Right lung (tissue), 2 donors: ENCODE measurements at regions not wholly inside any gene's neighbourhood (a gene's known extent, or its start where the extent isn't known, plus 50 kb on each side); places are given as distances from the start of the nearest gene placed in this dataset.
A peak's percentile ranks its signal among the peaks of the same experiment; 100 is the strongest.

Experiments used
- DNase-seq, 2 donors: peaks; one replicate each; pipeline ENCODE4 v3.0.0-alpha.2; 2013

DNA sequence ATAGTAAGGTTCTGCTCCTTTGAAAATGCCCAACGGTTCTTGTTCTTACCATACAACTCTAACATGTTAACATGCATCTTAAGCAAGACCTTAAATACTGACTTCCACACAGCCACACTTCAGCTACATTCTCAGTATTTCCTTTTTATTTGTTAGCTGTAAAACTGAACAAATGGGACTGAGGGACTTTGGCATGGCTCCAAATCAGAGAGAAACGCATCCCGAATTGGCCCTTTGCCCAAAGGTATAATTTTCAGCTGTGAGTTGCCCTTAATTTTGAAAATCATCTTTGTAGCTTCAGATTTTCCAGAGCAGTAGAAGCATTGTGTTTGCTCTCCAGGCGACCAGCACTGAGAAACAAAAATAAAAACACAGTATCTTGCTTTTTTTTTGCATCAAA lies 56.4 kb downstream of the NEUROD6 start:
- no peak for DNase-seq

DNA sequence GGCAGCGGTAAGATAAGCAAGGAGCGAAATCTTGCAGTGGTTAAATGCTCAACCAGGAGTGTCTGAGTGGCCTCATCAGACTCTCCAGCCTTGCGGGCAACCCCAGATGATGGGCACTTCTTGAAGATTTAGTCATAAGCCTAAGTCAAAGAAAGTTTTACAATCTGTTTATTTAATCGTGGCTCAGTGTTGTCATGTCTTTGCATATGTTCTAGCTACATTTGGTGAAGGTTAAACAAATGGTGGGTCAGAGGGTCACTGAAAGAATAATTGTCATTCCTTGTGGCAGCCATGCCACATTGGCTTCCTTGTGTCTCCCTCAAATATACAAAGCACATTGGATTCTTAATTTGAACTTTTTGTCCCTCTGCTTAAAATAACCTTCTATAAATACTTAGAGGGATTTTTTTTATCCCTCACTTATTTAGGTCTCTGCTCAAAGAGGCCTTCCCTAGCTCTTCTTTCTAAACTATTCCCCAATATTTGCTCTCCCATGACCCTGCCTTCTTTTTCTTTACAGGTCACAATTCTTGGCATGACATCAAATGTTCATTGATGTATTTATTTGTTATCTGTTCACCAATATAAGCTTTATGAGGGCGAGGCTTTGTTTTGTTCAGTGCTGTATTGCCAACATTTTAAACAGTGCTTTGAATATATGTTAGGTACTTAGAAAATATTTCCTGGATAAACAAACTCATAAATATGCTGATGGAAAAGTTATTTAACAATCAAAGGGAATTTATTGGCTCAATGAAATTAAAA lies 68.7 kb downstream of the NEUROD6 start:
- DNase-seq, result no peak

DNA sequence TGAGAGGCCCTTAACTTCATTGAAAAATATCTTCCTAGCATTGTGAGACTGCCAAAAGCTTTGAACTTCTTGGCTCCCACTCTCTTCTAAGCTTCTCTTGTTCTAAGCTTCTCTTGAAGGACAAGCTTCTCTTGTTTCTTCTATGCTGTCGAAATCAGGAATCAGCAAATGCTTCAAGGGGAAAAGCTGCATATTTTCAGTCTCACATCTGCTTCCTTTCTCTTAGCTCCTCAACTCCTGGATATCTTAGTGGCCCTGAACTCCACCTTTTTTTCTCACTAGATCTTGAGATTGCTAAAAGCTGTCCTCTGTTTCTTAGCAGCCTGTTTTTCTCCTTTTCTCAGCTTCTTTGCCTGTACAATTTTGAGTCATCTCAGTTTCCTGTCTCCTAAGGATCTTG lies 73.0 kb downstream of the NEUROD6 start:
- DNase-seq, result peak; percentile 24 to 25

DNA sequence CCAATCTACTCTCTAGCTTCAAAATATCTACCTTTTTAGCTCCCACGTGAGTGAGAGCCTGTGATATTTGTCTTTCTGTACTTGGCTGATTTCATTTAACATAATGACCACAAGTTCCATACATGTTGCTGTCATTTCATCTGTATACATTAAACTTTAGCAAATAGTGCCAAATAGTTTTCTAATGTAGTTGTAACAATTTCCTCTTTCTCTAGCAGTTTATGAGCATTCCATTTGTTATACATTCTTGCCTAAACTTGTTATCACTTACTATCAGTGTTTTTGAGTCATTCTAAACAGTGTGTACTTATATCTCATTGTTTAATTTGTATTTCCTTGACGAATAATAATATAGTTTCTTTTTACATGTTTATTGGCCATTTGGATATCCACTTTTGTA lies 77.2 kb downstream of the NEUROD6 start:
- DNase-seq, result no peak

DNA sequence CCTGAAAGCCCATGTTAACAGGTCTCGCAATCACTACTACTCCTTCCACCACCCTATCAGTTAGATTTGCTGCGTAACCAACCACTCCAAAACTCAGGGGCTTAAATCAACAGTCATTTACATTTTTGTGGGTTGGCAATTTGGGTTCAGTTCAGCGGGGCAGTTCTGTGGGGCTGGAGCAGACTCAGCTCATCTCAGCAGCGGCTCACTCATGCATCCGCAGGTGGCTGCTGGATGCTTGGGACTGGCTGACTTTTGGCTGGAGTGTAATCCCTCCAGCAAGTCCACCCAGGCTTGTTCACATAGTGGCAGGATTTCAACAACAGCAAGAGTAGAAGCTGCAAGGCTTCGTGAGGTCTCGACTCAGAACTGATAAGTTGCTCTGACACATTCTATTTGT lies 79.2 kb downstream of the NEUROD6 start:
- DNase-seq, result no peak

DNA sequence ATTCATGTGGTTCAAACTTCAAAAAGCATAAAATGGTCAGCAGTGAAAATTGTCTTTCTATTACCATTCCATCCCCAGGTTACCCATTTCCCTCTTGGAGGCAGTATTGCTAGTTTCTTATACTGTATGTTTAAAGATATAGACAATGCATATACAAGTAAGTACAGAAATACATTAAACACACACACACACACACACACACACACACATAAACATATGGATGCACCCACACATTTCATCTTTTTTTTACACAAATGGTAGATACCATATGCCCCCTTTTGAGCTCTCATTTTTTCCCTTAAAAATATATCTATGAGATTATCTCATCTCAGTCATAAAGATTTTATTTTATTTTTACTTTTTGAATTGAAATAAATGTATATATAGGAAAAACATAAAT lies 79.7 kb downstream of the NEUROD6 start:
- no peak for DNase-seq

DNA sequence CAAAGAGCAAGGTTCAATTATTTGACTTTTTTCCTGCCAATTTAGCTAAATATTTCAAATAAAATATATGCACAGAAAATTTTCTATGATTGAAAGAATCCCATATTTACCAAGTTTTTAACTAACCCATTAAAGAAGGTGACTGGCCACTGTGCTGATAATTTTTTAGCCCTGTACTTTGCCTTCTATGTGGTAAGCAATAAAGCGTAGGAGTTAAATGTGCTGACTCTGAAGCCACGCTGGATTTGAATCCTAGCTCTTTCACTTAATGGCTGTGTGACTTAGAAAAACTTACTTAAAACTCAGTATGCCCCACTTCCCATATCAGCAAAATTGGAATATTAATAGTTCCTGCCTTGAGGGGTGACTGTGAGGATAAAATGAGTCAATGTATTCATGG lies 82.1 kb downstream of the NEUROD6 start:
- DNase-seq, result no peak

DNA sequence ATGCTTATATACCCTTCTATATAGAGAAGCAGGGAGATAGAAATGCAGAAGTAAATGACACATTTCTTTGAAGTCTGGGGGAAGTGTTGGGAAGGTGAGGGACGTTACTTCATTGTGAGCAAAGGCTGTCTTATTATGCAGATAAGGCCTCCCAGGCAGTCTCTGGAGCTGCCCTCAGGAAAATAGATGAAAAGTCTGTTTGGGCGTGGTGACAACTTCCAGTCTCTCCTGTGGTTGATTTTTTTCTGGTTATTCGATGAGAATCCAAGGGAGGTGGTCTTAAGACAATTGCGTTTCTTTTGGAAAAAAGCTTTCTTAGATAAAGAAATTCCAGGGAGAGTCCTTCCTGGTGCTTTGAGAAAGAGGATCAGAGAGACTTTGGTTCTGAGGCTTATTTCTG lies 84.0 kb downstream of the NEUROD6 start:
- no peak for DNase-seq

DNA sequence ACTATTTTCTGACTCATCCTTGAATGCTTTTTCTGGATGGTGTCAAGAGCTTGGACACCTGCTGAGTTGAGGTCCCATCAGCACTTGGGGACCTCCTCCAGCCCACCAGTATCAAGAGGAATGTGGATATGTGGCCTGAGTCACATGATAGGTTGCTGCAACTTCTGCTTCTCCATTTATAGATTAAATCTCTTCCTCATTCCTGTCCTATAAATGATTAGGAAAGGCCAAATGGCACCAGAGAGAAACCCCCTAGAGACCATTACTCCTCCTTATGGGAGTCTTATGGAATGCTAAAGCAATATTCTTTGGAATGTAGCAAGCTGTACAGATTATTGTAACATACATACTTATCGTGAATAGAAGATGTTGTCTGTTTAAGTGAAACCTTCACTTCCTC lies 85.6 kb downstream of the NEUROD6 start:
- DNase-seq, result no peak

DNA sequence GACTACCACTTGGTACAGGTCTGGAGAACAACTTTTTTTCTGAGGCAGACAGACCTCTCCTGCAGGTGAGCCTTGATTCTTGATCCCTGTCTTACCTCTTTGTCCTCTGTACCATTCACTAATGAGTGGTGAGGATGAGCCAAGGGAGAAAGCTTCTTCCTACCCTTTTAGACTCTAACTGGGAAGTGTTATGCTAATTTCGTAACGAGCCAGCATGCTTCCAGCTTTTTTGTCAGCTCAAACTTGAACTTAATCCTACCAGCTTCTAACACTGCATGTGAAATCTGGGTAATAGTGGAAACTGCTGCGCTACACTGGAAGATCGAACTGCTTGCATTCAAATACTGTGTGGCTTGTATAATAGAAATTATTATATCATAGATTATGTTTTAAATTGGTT lies 87.0 kb downstream of the NEUROD6 start:
- DNase-seq, result no peak

DNA sequence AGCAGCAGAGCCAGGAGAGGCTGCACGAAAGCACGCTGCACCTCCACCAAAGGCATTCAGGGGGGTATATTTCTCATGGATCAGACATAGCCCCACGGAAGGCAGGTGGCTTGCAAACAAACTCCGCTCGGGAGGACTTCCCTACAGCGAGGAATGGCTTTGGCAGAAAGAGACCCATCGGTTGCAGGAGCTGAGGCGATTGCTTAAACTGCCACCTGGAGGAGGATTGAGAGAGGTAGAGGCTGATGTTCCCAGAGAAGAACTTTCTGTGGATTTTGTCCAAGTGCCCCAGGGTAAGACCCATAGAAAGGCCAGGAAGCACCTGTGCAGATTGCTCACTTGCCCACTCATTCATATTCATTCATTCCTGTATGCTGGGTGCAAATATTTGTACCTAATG lies 89.1 kb downstream of the NEUROD6 start:
- no peak for DNase-seq

DNA sequence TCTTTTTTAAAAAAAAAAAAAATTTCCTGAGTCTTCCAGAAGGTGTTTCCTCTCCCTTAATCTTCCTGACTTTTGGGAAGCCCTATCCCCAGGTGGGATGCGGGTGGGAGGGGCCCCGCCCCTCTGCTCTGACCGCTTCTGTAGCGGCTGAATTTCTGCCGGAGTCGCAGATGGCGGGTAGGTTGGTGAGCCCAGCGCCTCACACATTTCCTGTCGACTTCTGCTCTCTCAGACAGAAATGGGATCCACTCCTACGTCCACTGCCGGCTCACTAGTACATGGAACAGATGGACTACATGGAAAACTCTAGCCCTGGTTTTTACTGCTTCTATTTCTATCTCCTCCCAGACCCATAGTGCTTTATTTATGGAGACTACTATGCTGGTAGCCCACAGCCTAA lies 90.9 kb downstream of the NEUROD6 start:
- no peak for DNase-seq

DNA sequence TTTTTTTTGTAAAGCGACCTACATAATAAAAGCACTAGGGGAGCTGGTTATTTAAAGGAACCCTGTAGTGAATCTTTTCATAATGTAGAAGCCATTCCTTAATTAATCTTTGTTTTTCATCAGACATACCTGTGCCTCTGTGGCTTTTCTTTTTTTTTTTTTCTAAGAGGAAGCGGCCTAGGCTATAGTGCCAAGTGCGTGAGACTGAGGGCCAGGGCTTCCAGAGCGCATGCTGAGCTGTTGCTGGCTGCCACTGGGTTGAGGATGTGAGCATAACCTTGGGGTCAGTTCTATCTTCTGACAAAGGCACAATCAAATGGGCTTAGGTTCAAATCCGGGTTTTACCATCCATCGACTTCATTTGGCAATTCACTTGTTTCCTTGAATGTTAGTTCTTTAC lies 103.7 kb downstream of the NEUROD6 start:
- DNase-seq, result no peak

DNA sequence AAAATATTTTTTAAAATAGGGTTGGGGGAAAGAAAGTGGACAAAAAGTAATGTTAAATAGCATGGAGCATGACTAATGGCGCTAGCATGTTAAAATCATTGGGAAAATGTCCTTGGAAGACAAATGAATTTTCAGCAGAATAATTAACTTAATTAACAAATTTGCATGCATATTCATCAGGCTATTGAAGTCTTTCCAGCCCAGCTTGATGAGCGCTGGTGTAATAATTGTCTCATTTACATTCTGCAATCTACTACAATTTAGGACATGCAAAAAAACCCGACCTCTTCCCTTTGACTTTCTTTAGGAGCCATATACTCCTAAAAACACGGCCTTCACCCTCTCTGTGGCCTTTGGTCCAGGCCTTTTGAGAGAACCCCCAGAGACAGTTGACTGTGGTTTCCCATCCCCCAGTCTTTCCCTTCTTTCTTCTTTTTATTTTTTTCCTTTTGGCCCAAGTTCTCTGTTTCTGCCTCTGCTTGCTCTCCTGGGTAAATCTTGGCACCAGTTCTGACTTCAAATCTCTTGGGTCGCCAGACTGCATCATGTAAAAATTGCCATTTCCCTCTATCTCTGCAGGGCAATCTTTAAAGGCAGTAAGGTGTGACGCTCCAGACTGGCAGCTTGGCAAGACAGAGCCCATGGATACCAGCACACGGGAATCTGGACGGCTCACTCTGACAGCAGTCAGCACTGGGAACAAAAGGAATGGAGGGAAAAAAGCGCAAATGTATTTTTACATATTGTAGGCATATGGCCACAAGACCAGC lies 105.5 kb downstream of the NEUROD6 start:
- DNase-seq, result no peak

DNA sequence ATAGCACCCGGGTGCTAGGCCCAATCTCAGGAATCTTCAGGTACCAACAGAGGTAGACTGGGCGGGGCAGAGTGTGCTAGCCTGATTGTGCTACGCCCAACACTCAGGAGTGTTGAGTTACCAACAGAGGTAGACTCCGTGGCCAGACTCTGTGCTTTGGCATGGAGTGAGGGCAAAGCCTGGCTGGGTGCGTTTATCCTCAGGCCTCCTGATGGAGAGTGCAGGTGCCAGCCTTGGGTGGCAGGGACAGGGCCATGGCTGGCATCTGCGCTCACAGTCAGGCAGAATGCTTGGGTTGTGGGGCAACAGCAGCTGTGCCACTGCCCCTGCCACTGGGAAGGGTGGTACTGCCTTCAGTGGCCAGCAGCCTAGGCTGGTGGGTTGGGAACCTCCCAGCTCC lies 111.6 kb downstream of the NEUROD6 start:
- DNase-seq, result no peak

DNA sequence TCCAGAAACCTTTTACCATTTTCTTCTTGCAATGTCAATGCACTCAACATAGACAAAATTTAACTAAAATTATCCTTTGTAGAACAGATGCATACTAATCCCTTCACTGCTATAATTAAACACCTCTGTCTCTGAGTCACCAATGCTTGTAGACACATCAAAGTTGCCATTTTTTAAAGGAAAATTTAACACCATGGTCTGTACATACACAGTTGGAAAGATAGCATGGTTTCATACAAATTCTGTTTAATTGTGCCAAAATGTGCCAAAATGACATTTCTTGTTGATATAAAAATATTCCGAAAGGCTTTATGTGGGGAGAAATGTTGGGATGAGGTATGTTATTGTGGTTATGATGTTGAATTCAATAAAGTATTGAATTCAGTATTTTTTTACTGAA lies 125.8 kb downstream of the NEUROD6 start:
- no peak for DNase-seq

DNA sequence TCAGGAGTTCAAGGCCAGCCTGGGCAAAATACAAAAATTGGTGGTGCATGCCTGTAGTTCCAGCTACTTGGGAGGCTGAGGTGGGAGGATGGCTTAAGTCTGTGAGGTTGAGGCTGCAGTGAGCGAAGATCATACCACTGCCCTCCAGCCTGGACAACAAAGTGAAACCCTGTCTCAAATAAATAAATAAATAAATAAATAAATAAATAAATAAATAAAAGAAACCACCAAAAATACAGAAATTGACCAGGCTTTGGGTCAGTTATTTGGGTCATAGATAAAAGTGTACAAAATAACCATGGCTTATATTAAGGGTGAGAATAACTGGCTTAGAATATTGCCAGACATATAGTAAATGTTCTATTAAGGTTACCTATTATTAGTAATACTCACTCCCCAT lies 129.2 kb downstream of the NEUROD6 start:
- no peak for DNase-seq

DNA sequence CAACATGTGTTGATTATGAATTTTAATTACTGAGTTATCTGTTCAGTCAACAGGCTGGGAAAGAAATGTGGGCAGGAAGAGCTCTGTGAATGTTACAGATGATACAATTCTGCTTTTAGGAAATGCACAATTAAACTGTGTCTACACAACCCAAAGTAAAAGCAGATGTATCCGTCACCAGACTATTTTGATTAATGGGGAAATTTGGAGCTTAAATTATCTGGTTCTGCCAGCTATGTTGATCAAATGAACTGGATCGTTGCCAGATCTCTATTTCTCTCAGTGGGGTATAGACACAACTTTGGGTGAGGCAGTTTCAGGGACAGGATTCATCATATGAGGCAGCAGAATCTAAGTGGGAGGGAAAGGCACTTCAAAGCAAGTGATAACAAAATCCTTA lies 136.5 kb downstream of the NEUROD6 start:
- no peak for DNase-seq

DNA sequence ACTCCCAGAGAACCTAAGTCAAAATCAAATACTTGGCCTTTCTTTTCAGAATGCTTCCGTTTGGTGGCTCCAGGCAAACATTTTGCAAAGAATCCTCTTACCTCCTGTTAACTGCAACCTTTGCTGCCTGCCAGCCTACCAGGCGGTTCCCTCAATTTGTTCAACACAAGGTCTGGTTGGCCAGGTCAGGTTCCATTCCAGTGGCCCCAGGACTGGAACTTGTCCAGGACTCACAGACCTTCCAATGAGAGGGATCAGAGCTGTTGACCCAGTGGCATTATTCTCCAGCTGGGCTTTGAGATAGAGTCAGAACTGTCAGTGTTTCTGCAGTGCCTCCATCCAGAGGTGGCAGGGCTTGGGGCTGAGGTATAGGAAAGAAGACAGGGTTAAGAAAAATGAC lies 137.0 kb downstream of the NEUROD6 start:
- no peak for DNase-seq

DNA sequence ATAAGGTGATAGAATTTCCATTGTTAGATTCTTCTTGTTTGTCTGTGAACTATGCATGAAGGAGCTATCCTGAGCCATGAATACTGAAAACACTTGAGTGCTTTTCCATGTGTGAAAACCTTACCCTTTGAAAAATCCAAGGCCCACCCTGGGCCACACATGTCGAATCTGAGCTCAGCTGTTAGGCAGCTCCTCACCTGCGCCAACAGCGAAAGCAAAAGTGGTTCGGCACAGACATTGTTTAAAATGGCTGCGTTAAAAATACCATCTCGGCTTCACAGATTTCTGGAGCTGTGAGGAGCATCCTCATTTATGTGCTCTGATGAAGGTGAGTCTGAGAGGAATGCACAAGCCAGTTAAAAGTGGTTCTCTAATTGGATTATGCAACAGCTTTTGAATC lies 137.7 kb downstream of the NEUROD6 start:
- DNase-seq, result no peak

DNA sequence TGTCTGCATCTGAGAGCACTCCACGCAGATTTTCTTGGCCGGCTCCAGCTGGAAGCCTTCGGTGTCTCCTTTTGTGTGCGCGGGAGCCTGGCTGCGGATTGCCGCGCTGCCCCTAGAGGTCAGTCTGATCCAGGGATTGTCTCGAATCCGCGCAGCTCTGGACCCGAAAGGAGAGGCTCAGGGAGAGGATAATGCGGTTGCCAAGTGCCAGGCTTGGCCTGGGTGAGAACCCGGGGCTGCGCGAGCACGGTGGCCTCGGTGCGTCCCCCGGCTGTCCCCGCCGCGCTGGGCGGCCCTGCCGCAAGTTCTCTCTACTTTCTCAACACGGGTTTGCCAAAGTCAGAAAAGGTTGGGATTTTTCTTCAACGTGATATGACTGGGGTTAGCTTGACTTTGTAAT lies 140.9 kb downstream of the ADCYAP1R1 start:
- DNase-seq, result peak; percentile 78 to 81

DNA sequence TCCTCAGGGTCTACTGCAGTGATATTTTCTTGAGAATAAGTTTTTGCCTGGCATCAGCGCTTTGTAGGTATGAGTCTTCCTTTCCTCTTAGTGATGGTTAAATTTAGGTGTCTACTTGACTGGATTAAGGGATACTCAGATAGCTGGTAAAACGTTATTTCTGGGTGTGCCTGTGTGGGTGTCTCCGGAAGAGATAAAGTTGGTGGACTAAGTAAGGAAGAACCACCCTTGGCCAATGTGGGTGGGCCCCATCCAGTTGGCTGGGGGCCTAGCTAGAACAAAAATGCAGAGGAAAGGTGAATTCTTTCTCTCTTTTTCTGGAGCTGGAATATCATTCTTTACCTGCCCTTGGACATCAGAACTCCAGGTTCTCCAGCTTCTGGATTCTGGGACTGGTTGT lies 138.8 kb downstream of the ADCYAP1R1 start:
- DNase-seq, result no peak

DNA sequence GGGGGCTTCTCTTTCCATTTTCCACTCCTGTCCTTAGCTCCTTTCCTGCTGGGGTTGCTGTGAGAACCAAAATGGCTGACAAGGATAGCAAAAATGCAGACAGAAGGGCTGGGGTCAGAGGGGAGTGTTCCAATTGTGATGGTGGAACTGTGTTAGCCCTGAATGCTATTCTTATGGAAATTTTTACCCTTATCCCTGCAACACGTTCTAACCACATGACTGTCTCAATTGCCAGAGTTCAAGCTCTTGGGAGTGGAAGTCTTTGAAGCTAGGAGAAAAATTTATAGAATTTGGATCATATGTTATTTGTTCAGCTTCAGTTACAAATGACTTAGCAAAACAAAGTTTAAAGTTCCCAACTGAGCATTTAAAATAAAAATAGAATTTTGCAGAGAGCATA lies 134.1 kb downstream of the ADCYAP1R1 start:
- DNase-seq, result no peak

DNA sequence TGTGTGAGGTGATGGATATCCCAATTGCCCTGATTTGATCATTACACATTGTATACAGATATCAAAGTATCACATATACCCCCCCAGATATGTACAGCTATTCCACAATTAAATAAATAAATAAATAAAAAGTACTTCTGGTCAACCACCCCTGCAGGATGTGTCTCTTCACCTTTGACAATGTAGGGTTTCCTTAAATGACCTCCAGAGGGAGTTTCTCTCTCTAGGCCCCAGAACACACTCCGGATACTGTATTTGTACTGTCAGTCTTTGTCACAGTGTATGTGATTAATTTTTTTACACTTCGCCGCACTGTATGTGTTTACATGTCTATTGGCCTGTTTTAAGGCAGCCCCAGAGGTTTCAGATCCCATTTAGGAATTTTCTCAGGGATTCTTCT lies 123.6 kb downstream of the ADCYAP1R1 start:
- no peak for DNase-seq
